Memory B cell (primary cell): ENCODE measurements at regions not wholly inside any gene's neighbourhood (a gene's known extent, or its start where the extent isn't known, plus 50 kb on each side); places are given as distances from the start of the nearest gene placed in this dataset.

Experiments used
- ATAC-seq: fragments of 150-1000 bp; cut with Tn5 transposase; 2 replicates; pipeline ENCODE4 v1.10.0; 2021; ENCODE audit warnings: low read depth, mild to moderate bottlenecking, moderate library complexity
- DNase-seq, 2 donors: peaks; one replicate each; pipeline ENCODE4 v3.0.0; 2022; ENCODE audit warnings: low spot score in 2 of 2
- H3K27ac Mint-ChIP-seq: one replicate; pipeline ENCODE4 v1.8.0; 2022; ENCODE audit warnings: mild to moderate bottlenecking, moderate library complexity, mixed read lengths
- H3K27me3 Mint-ChIP-seq: one replicate; pipeline ENCODE4 v1.8.0; 2022; ENCODE audit warnings: mixed read lengths
- H3K36me3 Mint-ChIP-seq: one replicate; pipeline ENCODE4 v1.8.0; 2022; ENCODE audit warnings: mild to moderate bottlenecking, mixed read lengths
- H3K4me1 Mint-ChIP-seq: one replicate; pipeline ENCODE4 v1.8.0; 2022; ENCODE audit warnings: mixed read lengths
- H3K4me3 Mint-ChIP-seq: one replicate; pipeline ENCODE4 v1.8.0; 2022; ENCODE audit warnings: mild to moderate bottlenecking, moderate library complexity, mixed read lengths
- H3K9me3 Mint-ChIP-seq: one replicate; pipeline ENCODE4 v1.8.0; 2022; ENCODE audit warnings: mixed read lengths

DNA sequence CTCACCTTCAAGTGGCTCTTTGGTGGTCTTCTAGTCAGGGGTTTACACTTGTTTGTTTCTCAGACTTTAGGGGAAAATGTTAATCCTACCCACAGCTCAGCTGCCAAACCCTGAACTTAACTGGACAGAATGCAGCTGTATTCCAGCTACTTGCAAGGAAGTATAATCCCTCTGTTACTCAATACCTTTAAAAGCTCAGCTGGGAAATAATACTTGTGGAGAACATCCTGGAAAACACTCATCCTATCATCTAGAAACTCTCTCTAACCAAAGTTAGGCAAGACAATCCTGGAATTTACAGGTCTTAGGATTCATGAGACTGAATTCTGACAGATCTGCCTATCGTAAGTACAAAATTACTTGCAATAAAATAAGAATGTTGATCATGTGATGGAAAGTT, 404.1 kb downstream of the ADAMTS20 start:
- no peak overlapping the region for H3K27ac Mint-ChIP-seq
- H3K9me3 Mint-ChIP-seq, result no peaks in the 10 kb centered on the region
- no peaks in the 10 kb centered on the region for H3K36me3 Mint-ChIP-seq
- H3K27me3 Mint-ChIP-seq, result no peaks in the 10 kb centered on the region
- ATAC-seq, result no peak
- no peak for DNase-seq
- no peak overlapping the region for H3K4me3 Mint-ChIP-seq
- peaks cover 7% of the 10 kb centered on the region for H3K4me1 Mint-ChIP-seq

DNA sequence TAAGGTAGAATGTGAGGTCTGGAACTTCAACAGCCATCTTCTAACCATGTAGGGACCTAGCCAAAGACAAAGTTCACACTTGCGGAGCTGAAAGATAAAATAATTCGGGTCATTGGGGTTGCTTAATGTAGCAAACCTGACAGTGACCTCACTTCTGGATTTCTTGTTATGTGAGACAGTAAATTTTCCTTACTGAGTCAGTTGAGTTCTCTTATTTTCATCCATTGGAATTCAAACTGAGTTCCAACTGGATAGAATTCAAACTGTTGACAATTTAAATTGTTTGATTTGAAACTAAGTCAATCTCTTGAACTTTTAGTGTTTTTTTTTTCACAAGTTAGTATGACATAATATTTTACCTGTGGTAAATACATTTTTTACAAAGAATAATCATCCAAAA, 406.5 kb downstream of the ADAMTS20 start:
- ATAC-seq (no peak), DNase-seq (no peak)
- no peaks in the 10 kb centered on the region for H3K9me3 Mint-ChIP-seq
- H3K4me1 Mint-ChIP-seq, result peaks cover 7% of the 10 kb centered on the region
- no peaks in the 10 kb centered on the region for H3K36me3 Mint-ChIP-seq
- H3K4me3 Mint-ChIP-seq, result no peak overlapping the region
- no peak overlapping the region for H3K27ac Mint-ChIP-seq
- no peaks in the 10 kb centered on the region for H3K27me3 Mint-ChIP-seq

GRCh38 chr12:43143278-43143677, 408.7 kb downstream of the ADAMTS20 start:
- peaks cover 7% of the 10 kb centered on the region for H3K4me1 Mint-ChIP-seq
- ATAC-seq (no peak), DNase-seq (no peak)
- no peaks in the 10 kb centered on the region for H3K27me3 Mint-ChIP-seq
- H3K36me3 Mint-ChIP-seq, result no peaks in the 10 kb centered on the region
- peaks cover 2% of the 10 kb centered on the region for H3K9me3 Mint-ChIP-seq
- H3K27ac Mint-ChIP-seq, result no peak overlapping the region
- no peak overlapping the region for H3K4me3 Mint-ChIP-seq

- Mint-ChIP-seq H3K36me3 (no peaks in the 10 kb centered on the region), H3K27ac (no peak overlapping the region), H3K27me3 (no peaks in the 10 kb centered on the region), H3K4me1 (no peaks in the 10 kb centered on the region), H3K4me3 (no peak overlapping the region), H3K9me3 (no peaks in the 10 kb centered on the region)
- ATAC-seq (no peak), DNase-seq (no peak)
These were observed 419.7 kb downstream of the ADAMTS20 start for GRCh38 chr12:43132291-43132690.

- H3K27ac Mint-ChIP-seq, result no peak overlapping the region
- no peak for DNase-seq
- no peaks in the 10 kb centered on the region for H3K36me3 Mint-ChIP-seq
- H3K27me3 Mint-ChIP-seq, result no peaks in the 10 kb centered on the region
- ATAC-seq, result no peak
- no peaks in the 10 kb centered on the region for H3K9me3 Mint-ChIP-seq
- H3K4me3 Mint-ChIP-seq, result no peak overlapping the region
- H3K4me1 Mint-ChIP-seq, result no peaks in the 10 kb centered on the region
These were observed 420.7 kb downstream of the ADAMTS20 start for GRCh38 chr12:43131301-43131700.

GRCh38 chr12:43127886-43128549, 424.0 kb downstream of the ADAMTS20 start:
- H3K9me3 Mint-ChIP-seq, result no peaks in the 10 kb centered on the region
- DNase-seq (no peak), ATAC-seq (no peak)
- H3K4me3 Mint-ChIP-seq, result no peak overlapping the region
- no peaks in the 10 kb centered on the region for H3K36me3 Mint-ChIP-seq
- H3K27ac Mint-ChIP-seq, result no peak overlapping the region
- no peaks in the 10 kb centered on the region for H3K4me1 Mint-ChIP-seq
- peaks cover 2% of the 10 kb centered on the region for H3K27me3 Mint-ChIP-seq

GRCh38 chr12:43126652-43127375, 425.2 kb downstream of the ADAMTS20 start:
- no peak for DNase-seq
- Mint-ChIP-seq H3K9me3 (no peaks in the 10 kb centered on the region), H3K27me3 (peaks cover 4% of the 10 kb centered on the region), H3K4me1 (no peaks in the 10 kb centered on the region), H3K36me3 (no peaks in the 10 kb centered on the region), H3K4me3 (no peak overlapping the region), H3K27ac (no peak overlapping the region)
- ATAC-seq, result no peak

- Mint-ChIP-seq H3K36me3 (no peaks in the 10 kb centered on the region), H3K4me1 (no peaks in the 10 kb centered on the region), H3K27ac (no peak overlapping the region), H3K4me3 (no peak overlapping the region), H3K9me3 (no peaks in the 10 kb centered on the region), H3K27me3 (peaks cover 6% of the 10 kb centered on the region)
- DNase-seq (no peak), ATAC-seq (no peak)
These were observed 428.5 kb downstream of the ADAMTS20 start for GRCh38 chr12:43123461-43123860.

- DNase-seq (no peak), ATAC-seq (no peak)
- no peaks in the 10 kb centered on the region for H3K9me3 Mint-ChIP-seq
- peaks cover 4% of the 10 kb centered on the region for H3K27me3 Mint-ChIP-seq
- no peaks in the 10 kb centered on the region for H3K4me1 Mint-ChIP-seq
- H3K4me3 Mint-ChIP-seq, result no peak overlapping the region
- H3K27ac Mint-ChIP-seq, result no peak overlapping the region
- no peaks in the 10 kb centered on the region for H3K36me3 Mint-ChIP-seq
These were observed 431.9 kb downstream of the ADAMTS20 start for GRCh38 chr12:43120150-43120549.

DNA sequence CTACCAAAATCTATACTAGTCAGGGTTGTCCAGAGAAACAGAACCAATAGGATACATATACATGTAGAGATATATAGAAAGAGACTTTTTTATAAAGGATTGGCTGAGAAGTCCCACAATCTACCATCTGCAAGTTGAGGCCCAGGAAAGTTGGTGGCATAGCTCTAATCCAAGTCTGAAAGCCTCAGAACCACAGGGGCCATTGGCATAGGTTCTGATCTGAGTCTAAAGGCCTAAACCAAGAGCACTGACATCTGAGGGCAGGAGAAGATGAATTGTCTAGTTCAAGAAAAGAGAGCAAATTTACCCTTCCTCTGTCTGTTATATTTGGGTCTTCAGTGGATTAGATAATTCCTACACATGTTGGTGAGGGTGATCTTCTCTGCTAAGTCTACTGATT, 433.1 kb downstream of the ADAMTS20 start:
- Mint-ChIP-seq H3K9me3 (no peaks in the 10 kb centered on the region), H3K4me1 (no peaks in the 10 kb centered on the region), H3K27me3 (peaks cover 4% of the 10 kb centered on the region), H3K4me3 (no peak overlapping the region), H3K27ac (no peak overlapping the region), H3K36me3 (no peaks in the 10 kb centered on the region)
- ATAC-seq, result no peak
- DNase-seq, result no peak

DNA sequence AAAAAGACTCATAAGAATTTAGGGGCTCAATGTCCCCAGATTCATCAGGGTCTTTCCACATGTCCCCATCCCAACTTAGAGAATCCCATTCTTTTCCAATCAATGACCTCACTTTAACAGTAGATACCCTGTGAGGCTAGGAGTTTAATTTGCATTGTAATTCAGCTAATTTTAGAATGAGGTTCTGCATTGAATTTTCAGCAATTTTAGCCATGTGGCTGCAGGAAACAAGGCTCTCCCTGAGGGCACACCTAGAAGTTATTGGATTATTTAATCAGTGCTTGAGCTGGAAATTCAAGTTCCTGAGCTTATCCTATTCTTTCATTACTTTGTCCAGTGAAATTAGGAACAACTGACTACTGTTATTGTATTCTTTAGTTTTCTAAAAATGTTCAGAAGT, 433.8 kb downstream of the ADAMTS20 start:
- H3K4me3 Mint-ChIP-seq, result no peak overlapping the region
- H3K27me3 Mint-ChIP-seq, result peaks cover 4% of the 10 kb centered on the region
- H3K9me3 Mint-ChIP-seq, result no peaks in the 10 kb centered on the region
- no peak for ATAC-seq
- DNase-seq, result no peak
- H3K27ac Mint-ChIP-seq, result no peak overlapping the region
- no peaks in the 10 kb centered on the region for H3K36me3 Mint-ChIP-seq
- H3K4me1 Mint-ChIP-seq, result no peaks in the 10 kb centered on the region

GRCh38 chr12:43117226-43117930, 434.6 kb downstream of the ADAMTS20 start:
- H3K27ac Mint-ChIP-seq, result no peak overlapping the region
- no peak for DNase-seq
- H3K4me1 Mint-ChIP-seq, result no peaks in the 10 kb centered on the region
- H3K4me3 Mint-ChIP-seq, result no peak overlapping the region
- peaks cover 3% of the 10 kb centered on the region for H3K27me3 Mint-ChIP-seq
- ATAC-seq, result no peak
- no peaks in the 10 kb centered on the region for H3K36me3 Mint-ChIP-seq
- H3K9me3 Mint-ChIP-seq, result no peaks in the 10 kb centered on the region

- DNase-seq (no peak), ATAC-seq (no peak)
- no peaks in the 10 kb centered on the region for H3K36me3 Mint-ChIP-seq
- no peak overlapping the region for H3K27ac Mint-ChIP-seq
- H3K9me3 Mint-ChIP-seq, result no peaks in the 10 kb centered on the region
- peaks cover 4% of the 10 kb centered on the region for H3K4me1 Mint-ChIP-seq
- no peak overlapping the region for H3K4me3 Mint-ChIP-seq
- H3K27me3 Mint-ChIP-seq, result no peaks in the 10 kb centered on the region
These were observed 436.4 kb downstream of the ADAMTS20 start for GRCh38 chr12:43115441-43116160.

GRCh38 chr12:43114316-43114715, 437.7 kb downstream of the ADAMTS20 start:
- Mint-ChIP-seq H3K4me1 (peaks cover 4% of the 10 kb centered on the region), H3K4me3 (no peak overlapping the region), H3K9me3 (peaks cover 5% of the 10 kb centered on the region), H3K27ac (no peak overlapping the region), H3K27me3 (no peaks in the 10 kb centered on the region), H3K36me3 (no peaks in the 10 kb centered on the region)
- ATAC-seq (no peak), DNase-seq (no peak)
